Left lobe of liver (tissue), 2 donors: ENCODE measurements at regions not wholly inside any gene's neighbourhood (a gene's known extent, or its start where the extent isn't known, plus 50 kb on each side); places are given as distances from the start of the nearest gene placed in this dataset.
"Not testable (repeated sequence)": the region's sequence is repeated elsewhere in the genome, so short reads cannot be mapped to it uniquely, and the experiment has no call there.

Experiments used
- ATAC-seq: fragments of 200-7000 bp; cut with Tn5 transposase; one replicate; pipeline ENCODE4 v1.9.1; 2020; ENCODE audit warnings: mild to moderate bottlenecking, moderate library complexity
- DNase-seq: peaks from one replicate; pipeline ENCODE4 v3.0.0-alpha.2; 2020; ENCODE audit warnings: low spot score
- donor health status: DM: no; HTN: no; CAD: no; lungs with moderate emphysema.
- donor health status: DM: no; HTN: yes; CAD: no.

GRCh38 chr1:185442050-185442449 is 125.0 kb upstream of the IVNS1ABP start:
- DNase-seq (no peak), ATAC-seq (no peak)

GRCh38 chr1:185441605-185442004 is 124.6 kb upstream of the IVNS1ABP start:
- ATAC-seq (no peak), DNase-seq (no peak)

- DNase-seq: no peak
- ATAC-seq: no peak
These were observed 123.8 kb upstream of the IVNS1ABP start for GRCh38 chr1:185440877-185441276.

GRCh38 chr1:185439727-185440415 is 122.8 kb upstream of the IVNS1ABP start:
- no peak for ATAC-seq
- no peak for DNase-seq

- no peak for ATAC-seq
- no peak for DNase-seq
These were observed 121.9 kb upstream of the IVNS1ABP start for GRCh38 chr1:185438936-185439335.

DNA sequence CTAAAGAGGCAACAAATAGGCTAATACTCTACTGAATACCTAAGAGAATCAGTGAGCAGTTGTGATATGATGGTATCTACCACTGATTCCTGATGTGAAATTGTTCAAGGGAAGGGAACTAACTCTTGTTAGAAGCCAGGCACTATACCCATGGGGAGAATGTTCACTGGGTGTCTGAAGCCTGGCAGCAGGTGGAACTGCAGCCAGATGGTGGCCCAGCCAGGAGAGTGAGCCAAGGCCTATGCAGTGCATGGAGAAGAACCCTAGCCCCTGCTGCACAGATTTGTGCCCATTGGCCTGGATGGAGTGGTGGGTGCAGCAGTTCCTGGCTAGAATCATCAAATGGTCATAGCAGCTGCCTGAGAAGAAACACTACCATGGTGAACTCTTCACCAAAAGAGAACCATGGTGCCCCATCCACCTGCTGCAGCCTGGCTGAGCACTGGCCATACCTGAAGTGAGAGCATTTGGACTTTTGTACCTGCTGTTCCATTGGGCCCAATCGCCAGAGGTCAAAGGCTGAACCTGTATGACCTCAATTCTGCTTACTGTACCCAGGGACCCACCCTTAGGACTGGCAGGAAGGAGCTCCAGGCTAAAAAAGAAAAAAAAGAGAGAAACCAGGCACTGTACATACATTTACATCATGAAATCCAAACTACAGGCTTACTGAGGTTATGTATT is 118.8 kb upstream of the IVNS1ABP start:
- no peak for DNase-seq
- no peak for ATAC-seq

DNA sequence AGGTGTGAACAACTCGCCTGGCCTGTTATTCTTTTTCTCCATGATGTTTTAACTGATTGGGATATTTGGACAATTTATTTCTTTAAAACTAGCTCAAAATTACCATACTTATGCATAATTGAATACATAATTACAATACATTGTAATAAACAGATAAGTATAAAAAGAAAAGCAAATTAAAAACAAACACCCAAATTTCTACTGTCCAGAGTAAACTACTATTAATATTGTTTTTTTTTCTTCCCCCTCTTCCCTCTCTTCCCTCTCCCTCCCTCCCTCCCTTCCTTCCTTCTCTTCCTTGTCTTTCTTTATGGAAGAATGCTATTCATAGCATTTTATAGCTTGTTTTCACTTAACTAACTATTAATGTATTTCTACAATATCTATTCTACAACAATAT is 117.7 kb upstream of the IVNS1ABP start:
- DNase-seq (no peak), ATAC-seq (no peak)

GRCh38 chr1:185433667-185434066 is 116.6 kb upstream of the IVNS1ABP start:
- DNase-seq (no peak), ATAC-seq (no peak)

DNA sequence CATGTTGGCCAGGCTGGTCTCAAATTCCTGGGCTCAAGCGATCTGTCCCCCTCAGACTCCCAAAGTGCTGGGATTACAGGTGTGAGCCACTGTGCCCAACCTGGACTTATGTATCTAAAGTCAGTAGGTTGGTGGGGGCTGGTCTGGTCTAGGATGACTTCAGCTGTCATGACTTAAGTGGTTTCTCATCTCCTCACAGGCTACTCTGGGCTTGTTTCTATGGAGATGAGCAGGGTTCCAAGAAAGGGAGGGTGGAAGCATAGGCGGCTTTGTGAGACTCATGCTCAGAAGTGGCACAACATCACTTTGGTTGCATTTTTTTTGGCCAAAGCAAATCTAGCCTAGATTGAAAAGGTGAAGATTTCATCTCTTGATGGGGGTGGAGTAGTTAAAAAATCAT is 115.9 kb upstream of the IVNS1ABP start:
- DNase-seq: no peak
- no peak for ATAC-seq

GRCh38 chr1:185431612-185432011 is 114.6 kb upstream of the IVNS1ABP start:
- no peak for ATAC-seq
- DNase-seq: no peak

DNA sequence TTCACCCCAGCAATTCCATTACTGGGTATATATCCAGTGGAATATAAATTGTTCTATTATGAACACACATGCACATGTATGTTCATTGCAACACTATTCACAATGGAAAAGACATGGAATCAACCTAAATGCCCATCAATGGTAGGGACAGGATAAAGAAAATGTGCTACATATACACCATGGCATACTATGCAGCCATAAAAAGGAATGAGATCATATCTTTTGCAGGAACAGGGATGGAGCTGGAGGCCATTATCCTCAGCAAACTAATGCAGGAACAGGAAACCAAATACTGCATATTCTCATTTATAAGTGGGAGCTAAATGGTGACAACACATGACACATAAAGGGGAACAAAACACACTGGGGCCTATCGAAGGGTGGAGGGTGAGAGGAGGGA is 112.6 kb upstream of the IVNS1ABP start:
- not testable (repeated sequence) for DNase-seq, ATAC-seq

- ATAC-seq: no peak
- no peak for DNase-seq
These were observed 110.7 kb upstream of the IVNS1ABP start for GRCh38 chr1:185427776-185428175.

DNA sequence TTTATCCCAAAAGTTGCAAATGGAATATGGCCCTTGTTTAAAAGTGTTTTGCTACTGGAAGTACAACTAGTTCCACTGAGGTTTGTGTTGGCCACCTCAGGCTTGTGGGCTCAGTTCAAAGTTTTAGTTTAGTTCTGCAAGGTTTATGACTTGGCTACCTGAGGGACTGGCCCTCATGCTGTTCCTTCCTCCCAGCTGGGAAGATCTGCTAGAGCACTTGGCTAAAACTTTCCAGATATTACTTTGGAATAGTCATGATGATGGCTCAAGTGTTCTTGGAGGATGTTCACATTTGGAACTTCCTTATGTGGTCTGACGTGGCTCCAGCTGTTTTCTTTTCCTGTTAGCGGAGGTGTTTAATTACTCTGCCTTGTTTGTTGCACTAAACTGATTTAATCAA is 110.2 kb upstream of the IVNS1ABP start:
- DNase-seq: no peak
- ATAC-seq: no peak

GRCh38 chr1:185426848-185427247 is 109.8 kb upstream of the IVNS1ABP start:
- no peak for DNase-seq

GRCh38 chr1:185425163-185425562 is 108.1 kb upstream of the IVNS1ABP start:
- no peak for ATAC-seq
- DNase-seq: no peak

More at GRCh38 chr1:185426848-185427247, 109.8 kb upstream of the IVNS1ABP start:
- no peak for ATAC-seq

GRCh38 chr1:185421485-185422107 is 104.6 kb upstream of the IVNS1ABP start:
- ATAC-seq: no peak
- DNase-seq: no peak

DNA sequence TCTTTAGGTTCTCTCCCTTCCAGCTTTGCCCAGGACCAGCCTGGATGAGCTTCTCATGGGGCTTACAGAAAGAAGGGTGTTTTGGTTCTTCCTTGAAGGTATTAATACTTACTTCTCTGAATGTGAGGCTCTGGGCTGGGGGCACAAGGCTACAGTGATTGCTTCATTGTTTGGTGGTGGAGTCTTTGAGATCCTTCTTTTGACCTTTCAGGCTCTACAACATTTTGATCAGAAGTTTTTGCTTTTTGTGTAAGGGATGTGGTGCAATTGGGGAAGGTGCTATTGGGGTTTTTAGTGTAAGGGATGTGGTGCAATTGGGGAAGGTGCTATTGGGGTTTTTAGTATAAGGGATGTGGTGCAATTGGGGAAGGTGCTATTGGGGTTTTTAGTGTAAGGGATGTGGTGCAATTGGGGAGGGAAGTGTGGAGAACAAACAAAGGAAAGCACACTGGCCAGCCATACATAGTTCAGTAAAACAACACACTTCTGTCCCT is 103.6 kb upstream of the IVNS1ABP start:
- no peak for DNase-seq
- no peak for ATAC-seq

DNA sequence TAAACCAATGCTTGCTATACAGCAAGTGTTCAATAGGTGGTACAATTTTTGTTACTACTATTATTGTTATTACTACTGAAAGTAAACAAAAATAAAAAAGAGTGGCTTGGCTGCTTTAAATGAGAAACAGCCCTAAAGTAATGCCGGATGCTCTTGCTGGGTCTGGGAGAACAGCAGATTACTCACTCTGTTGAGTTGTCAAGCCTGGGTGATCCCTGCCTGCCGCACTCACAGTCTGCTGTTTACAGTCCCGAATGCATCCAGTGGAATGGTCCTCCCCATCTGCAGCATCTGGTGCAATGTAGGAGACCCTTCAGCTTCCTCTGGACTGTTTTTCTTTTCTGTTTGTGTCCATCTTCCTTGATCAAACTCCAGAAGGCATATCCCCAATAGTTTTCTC is 102.7 kb upstream of the IVNS1ABP start:
- DNase-seq (no peak), ATAC-seq (no peak)

GRCh38 chr1:185418472-185418871 is 101.4 kb upstream of the IVNS1ABP start:
- DNase-seq: no peak
- ATAC-seq: no peak

- ATAC-seq: no peak
- DNase-seq: no peak
These were observed 95.5 kb upstream of the IVNS1ABP start for GRCh38 chr1:185412385-185413087.

DNA sequence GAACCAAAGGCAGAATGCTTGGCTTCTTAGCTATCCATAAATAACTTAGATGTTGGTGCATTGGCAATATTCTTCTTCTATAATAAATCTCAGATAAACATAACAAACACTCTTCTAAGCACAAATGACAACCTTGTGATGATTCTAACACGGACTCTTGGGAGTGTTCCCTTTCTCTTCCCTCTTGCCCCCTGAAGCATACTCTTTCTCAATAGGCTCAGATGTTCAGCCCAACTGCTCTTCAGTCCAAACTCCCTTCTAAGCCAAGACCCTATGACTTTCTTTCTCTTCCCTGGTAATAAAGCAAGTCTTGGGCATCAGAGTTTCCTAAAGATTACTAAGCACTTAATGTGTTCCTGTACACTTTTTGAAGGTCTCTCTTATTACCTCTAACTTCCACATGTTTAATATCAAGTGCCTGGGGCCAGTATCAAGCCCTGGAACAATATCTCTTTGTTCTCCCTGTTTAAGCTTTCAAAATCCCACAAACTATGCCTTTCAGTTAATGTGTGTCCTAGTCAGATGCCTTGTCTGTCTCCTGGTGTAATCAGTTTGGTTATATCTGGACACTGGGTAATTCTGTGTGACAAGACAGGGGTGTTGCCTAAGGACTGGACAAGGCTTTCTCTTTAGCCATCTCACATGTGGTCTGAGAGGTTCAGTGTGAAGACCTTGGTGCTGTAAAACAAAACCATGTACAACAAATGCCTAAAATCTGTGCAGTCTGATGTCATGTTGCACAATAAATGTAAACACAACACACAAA is 92.9 kb upstream of the IVNS1ABP start:
- DNase-seq (no peak), ATAC-seq (no peak)
